Stomach (tissue), 4 donors: ENCODE measurements at regions not wholly inside any gene's neighbourhood (a gene's known extent, or its start where the extent isn't known, plus 50 kb on each side); places are given as distances from the start of the nearest gene placed in this dataset.

Source experiments
- CTCF ChIP-seq, 7 experiments: fragments of 450-650 bp in 4 of 7; fragments of 200-600 bp in 3 of 7; sonication (generic) in 3 of 7; IDR thresholded peaks; one replicate each; pipeline ENCODE4 v1.5.1; 2016 to 2019; ENCODE audit warnings: antibody characterized with exemption in 7 of 7, control low read depth in 2 of 7, mild to moderate bottlenecking in 1 of 7
- EP300 ChIP-seq: sonication (generic); formaldehyde crosslinking; IDR thresholded peaks from one replicate; pipeline ENCODE4 v1.6.1; 2017; ENCODE audit warnings: antibody characterized with exemption
- POLR2A ChIP-seq, 4 donors: fragments of 450-650 bp; IDR thresholded peaks; one replicate each; pipeline ENCODE4 v1.6.1; 2016; ENCODE audit warnings: antibody characterized with exemption in 4 of 4, control low read depth in 2 of 4, mild to moderate bottlenecking in 1 of 4, moderate library complexity in 1 of 4
- POLR2AphosphoS5 ChIP-seq, 3 donors: sonication (generic); formaldehyde crosslinking; IDR thresholded peaks; one replicate each; pipeline ENCODE4 v1.6.1; 2016; ENCODE audit warnings: antibody characterized with exemption in 3 of 3

DNA sequence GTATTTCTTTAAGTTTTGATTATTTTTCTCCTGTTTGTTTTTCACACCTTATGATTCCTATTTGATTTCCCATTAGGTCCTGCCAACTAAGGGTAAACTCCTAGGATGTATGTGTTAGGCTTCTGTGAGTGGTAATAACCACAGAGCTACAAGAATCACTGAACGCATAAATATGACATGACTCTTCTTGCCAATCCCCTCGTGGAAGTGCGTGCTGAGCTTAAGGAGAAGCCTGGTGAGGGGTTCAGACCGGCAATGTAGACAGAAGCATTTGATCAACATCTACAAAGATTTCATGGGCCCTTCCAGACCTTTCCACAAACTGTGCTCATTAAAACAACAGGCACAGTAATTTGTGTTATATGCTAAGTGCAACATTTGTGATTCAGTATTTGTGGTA, 273.8 kb upstream of the SNX7 start:
- no peak for TF ChIP-seq CTCF (IDR thresholded peaks at IDR 0.05)
- no peak for TF ChIP-seq POLR2AphosphoS5 (IDR thresholded peaks at IDR 0.05)
- TF ChIP-seq POLR2A (IDR thresholded peaks at IDR 0.05): no peak
- TF ChIP-seq EP300: no peak
